ENCODE measurements at regions not wholly inside any gene's neighbourhood (a gene's known extent, or its start where the extent isn't known, plus 50 kb on each side); places are given as distances from the start of the nearest gene placed in this dataset.

GRCh38 chr21:35637431-35637830 lies 422.9 kb downstream of the SETD4 start:
- ATAC-seq = peak; percentile 41

GRCh38 chr21:35635994-35636393 lies 424.3 kb downstream of the SETD4 start:
- ATAC-seq = no peak

- ATAC-seq = peak; percentile 83
These were observed 425.1 kb downstream of the SETD4 start for GRCh38 chr21:35635261-35635660.

GRCh38 chr21:35633501-35633900 lies 426.8 kb downstream of the SETD4 start:
- ATAC-seq = no peak

- no peak for ATAC-seq
These were observed 427.6 kb downstream of the SETD4 start for GRCh38 chr21:35632711-35633110.

GRCh38 chr21:35628316-35628715 lies 432.0 kb downstream of the SETD4 start:
- no peak for ATAC-seq

- ATAC-seq = no peak
These were observed 432.9 kb downstream of the SETD4 start for GRCh38 chr21:35627462-35627861.

- no peak for ATAC-seq
These were observed 434.8 kb downstream of the SETD4 start for GRCh38 chr21:35625576-35625975.

- ATAC-seq = no peak
These were observed 435.4 kb downstream of the SETD4 start for GRCh38 chr21:35624901-35625300.

- ATAC-seq = no peak
These were observed 437.7 kb downstream of the SETD4 start for GRCh38 chr21:35622612-35623011.

GRCh38 chr21:35619184-35619583 lies 441.1 kb downstream of the SETD4 start:
- ATAC-seq = peak; percentile 76

- no peak for ATAC-seq
These were observed 442.8 kb downstream of the SETD4 start for GRCh38 chr21:35617491-35617890.

- ATAC-seq = no peak
These were observed 444.2 kb downstream of the SETD4 start for GRCh38 chr21:35616090-35616489.

GRCh38 chr21:35615325-35615724 lies 445.0 kb downstream of the SETD4 start:
- peak; percentile 25 for ATAC-seq

- ATAC-seq = peak; percentile 84
These were observed 445.9 kb downstream of the SETD4 start for GRCh38 chr21:35614396-35614921.

- ATAC-seq = no peak
These were observed 448.6 kb downstream of the SETD4 start for GRCh38 chr21:35611708-35612132.

- ATAC-seq = peak; percentile 59
These were observed 451.1 kb downstream of the SETD4 start for GRCh38 chr21:35609263-35609662.

- no peak for ATAC-seq
These were observed 452.9 kb downstream of the SETD4 start for GRCh38 chr21:35607406-35607805.

GRCh38 chr21:35606578-35606977 lies 453.7 kb downstream of the SETD4 start:
- ATAC-seq = peak; percentile 87

GRCh38 chr21:35606146-35606545 lies 454.2 kb downstream of the SETD4 start:
- ATAC-seq = peak; percentile 58

- ATAC-seq = no peak
These were observed 456.8 kb downstream of the SETD4 start for GRCh38 chr21:35603494-35603893.

GRCh38 chr21:35602811-35603362 lies 457.4 kb downstream of the SETD4 start:
- ATAC-seq = no peak

GRCh38 chr21:35601211-35601610 lies 459.1 kb downstream of the SETD4 start:
- no peak for ATAC-seq

- ATAC-seq = no peak
These were observed 461.2 kb downstream of the SETD4 start for GRCh38 chr21:35599164-35599563.

- no peak for ATAC-seq
These were observed 462.5 kb downstream of the SETD4 start for GRCh38 chr21:35597750-35598339.

Data from esophagus mucosa (tissue), 1 donor.